T-cell (primary cell): ENCODE measurements at regions not wholly inside any gene's neighbourhood (a gene's known extent, or its start where the extent isn't known, plus 50 kb on each side); places are given as distances from the start of the nearest gene placed in this dataset.

Source experiments
- ATAC-seq, 4 experiments: fragments of 200-7000 bp in 3 of 4; fragments of 150-1000 bp in 1 of 4; cut with Tn5 transposase; replicated peaks in 1 of 4; 1 replicate in 3 of 4; 2 replicates in 1 of 4; pipeline ENCODE4 v1.10.0; 2021; ENCODE audit warnings: moderate library complexity in 3 of 4, mild to moderate bottlenecking in 2 of 4, moderate number of reproducible peaks in 1 of 4
- CTCF ChIA-PET, 2 donors: fragments of 300-600 bp; sonication (Branson Sonifier 250); formaldehyde crosslinking; loops; one replicate each; lab custom pipeline; 2022; ENCODE audit warnings: antibody characterized with exemption in 2 of 2; lab: Charles Lee
- POLR2A ChIA-PET, 2 donors: fragments of 300-600 bp; sonication (Branson Sonifier 250); formaldehyde crosslinking; loops; one replicate each; lab custom pipeline; 2022; ENCODE audit warnings: antibody characterized with exemption in 2 of 2; lab: Charles Lee
- DNase-seq, 35 experiments: peaks; one replicate each; pipeline versions ENCODE4 v3.0.0 to v3.0.0-alpha.2; 2013 to 2023
- H3K27ac ChIP-seq: one replicate; pipeline ENCODE4 v1.5.1; 2013; ENCODE audit warnings: low read length
- H3K27me3 ChIP-seq, 2 experiments: replicated peaks in 1 of 2; 1 replicate in 1 of 2; 2 replicates in 1 of 2; pipeline versions ENCODE4 v1.6.1 to v1.7.0; 2013; ENCODE audit warnings: low read length in 1 of 2, mixed read lengths in 1 of 2; ENCODE audit not compliant: control insufficient read depth in 2 of 2, insufficient read depth in 2 of 2; ENCODE audit errors: extremely low read depth in 1 of 2
- H3K36me3 ChIP-seq, 2 donors: 1 replicate in 1 of 2; 2 replicates in 1 of 2; pipeline versions ENCODE4 v1.6.1 to v1.7.0; 2013; ENCODE audit warnings: low read length in 1 of 2; ENCODE audit not compliant: control insufficient read depth in 2 of 2, insufficient read depth in 1 of 2; ENCODE audit errors: extremely low read depth in 1 of 2
- H3K4me1 ChIP-seq, 2 experiments: 1 replicate in 1 of 2; 2 replicates in 1 of 2; pipeline versions ENCODE4 v1.6.1 to v1.7.0; 2013; ENCODE audit warnings: low read length in 2 of 2, mixed read lengths in 1 of 2; ENCODE audit not compliant: insufficient read depth in 2 of 2, control insufficient read depth in 1 of 2; ENCODE audit errors: extremely low read depth in 1 of 2
- H3K4me3 ChIP-seq, 2 donors: 1 replicate in 1 of 2; 2 replicates in 1 of 2; pipeline versions ENCODE4 v1.5.1 to v1.7.0; 2013; ENCODE audit warnings: mild to moderate bottlenecking in 2 of 2, low read length in 1 of 2, moderate library complexity in 1 of 2; ENCODE audit not compliant: control insufficient read depth in 1 of 2; ENCODE audit errors: extremely low read depth in 1 of 2
- H3K9me3 ChIP-seq: 2 replicates; pipeline ENCODE4 v1.7.0; 2013
- H3K27ac Mint-ChIP-seq, 2 donors: one replicate each; pipeline ENCODE4 v1.8.0; 2020 to 2021; ENCODE audit warnings: mild to moderate bottlenecking in 2 of 2, mixed read lengths in 2 of 2
- H3K27me3 Mint-ChIP-seq, 2 donors: one replicate each; pipeline ENCODE4 v1.8.0; 2021 to 2022; ENCODE audit warnings: mixed read lengths in 2 of 2
- H3K36me3 Mint-ChIP-seq: one replicate; pipeline ENCODE4 v1.8.0; 2021; ENCODE audit warnings: mixed read lengths
- H3K4me1 Mint-ChIP-seq, 3 donors: one replicate each; pipeline ENCODE4 v1.8.0; 2020 to 2022; ENCODE audit warnings: mixed read lengths in 3 of 3, mild to moderate bottlenecking in 1 of 3
- H3K4me3 Mint-ChIP-seq, 3 donors: one replicate each; pipeline ENCODE4 v1.8.0; 2020 to 2022; ENCODE audit warnings: mild to moderate bottlenecking in 3 of 3, mixed read lengths in 3 of 3, moderate library complexity in 3 of 3
- H3K9me3 Mint-ChIP-seq, 3 donors: one replicate each; pipeline ENCODE4 v1.8.0; 2020 to 2022; ENCODE audit warnings: mixed read lengths in 3 of 3
- WGBS: methylation state at CpG from one replicate; pipeline ENCODE4 v1.1.5; 2013; ENCODE audit warnings: missing lambda C conversion rate; ENCODE audit not compliant: insufficient coverage; 5-methylcytosine and 5-hydroxymethylcytosine counted together

DNA sequence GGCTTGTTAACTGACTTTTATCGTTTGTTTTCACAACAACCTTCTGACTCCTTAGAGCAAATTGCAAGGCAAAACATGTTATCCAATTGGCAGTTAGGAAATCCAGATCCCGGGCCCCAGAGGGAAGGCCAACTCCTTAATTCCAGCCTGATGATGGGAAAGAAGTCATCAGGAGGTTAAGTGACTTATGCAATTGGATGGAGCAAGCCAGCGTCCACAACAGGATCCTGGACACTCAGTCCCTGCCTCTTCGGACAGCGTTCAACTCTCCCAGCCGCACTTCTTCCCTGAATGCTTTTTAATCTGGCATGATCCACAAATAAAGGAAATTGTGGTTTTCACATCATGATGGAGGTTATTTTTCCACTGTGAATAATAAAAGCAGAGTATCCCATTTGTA, 310.1 kb downstream of the RAB28 start:
- WGBS, result 93% methylated on average over 2 of the region's 6 CpGs
- no peak overlapping the region for H3K4me3 Mint-ChIP-seq
- Histone ChIP-seq H3K27me3 (no peaks in the 10 kb centered on the region), H3K27ac (no peak overlapping the region), H3K4me1 (no peaks in the 10 kb centered on the region), H3K9me3 (no peaks in the 10 kb centered on the region), H3K4me3 (no peak overlapping the region), H3K36me3 (no peaks in the 10 kb centered on the region)
- H3K36me3 Mint-ChIP-seq, result no peaks in the 10 kb centered on the region
- no peaks in the 10 kb centered on the region for H3K27me3 Mint-ChIP-seq
- no peaks in the 10 kb centered on the region for H3K4me1 Mint-ChIP-seq
- no peak for ATAC-seq
- POLR2A ChIA-PET, result no interaction called here
- CTCF ChIA-PET, result no interaction called here
- DNase-seq, result no peak
- no peak overlapping the region for H3K27ac Mint-ChIP-seq
- H3K9me3 Mint-ChIP-seq, result no peaks in the 10 kb centered on the region

DNA sequence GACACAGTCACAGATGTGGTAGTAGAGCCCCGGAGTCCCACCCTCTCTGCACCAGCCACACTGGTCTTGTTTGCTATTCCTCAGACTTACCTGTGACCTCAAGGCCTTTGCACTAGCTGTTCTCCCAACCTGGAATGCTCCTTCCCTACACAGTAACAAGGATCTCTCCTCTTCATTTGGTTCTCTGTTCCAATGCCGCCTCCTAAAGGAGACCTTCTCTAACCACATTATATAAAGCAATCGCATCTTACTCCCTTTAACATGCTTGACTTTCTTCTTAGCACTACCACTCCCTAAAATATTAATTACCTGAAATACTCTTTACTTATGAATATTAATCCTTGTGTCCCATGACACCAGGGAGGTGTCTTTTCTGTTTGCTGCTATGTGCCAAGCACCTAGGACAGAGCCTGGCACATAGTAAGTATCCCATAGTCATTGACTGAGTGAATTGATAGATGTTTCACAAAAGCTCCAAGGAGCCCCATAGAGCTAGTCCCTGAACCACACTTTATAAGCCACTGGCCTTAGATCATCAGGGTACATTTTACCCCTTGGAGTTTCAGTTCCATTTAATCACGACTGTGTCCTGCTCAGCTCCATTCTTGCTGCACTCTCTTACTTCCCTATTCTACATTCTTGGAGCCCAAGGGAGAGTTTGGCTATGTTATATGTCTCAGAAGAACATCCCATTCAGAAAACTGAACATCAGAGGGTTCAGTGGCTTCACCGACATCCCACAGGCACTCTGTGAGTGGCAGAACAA, 312.7 kb downstream of the RAB28 start:
- POLR2A ChIA-PET, result no interaction called here
- 93% methylated on average over 3 of the region's 5 CpGs for whole genome bisulfite sequencing
- Histone ChIP-seq H3K9me3 (no peaks in the 10 kb centered on the region), H3K4me1 (no peaks in the 10 kb centered on the region), H3K36me3 (no peaks in the 10 kb centered on the region), H3K27me3 (no peaks in the 10 kb centered on the region), H3K27ac (no peak overlapping the region), H3K4me3 (no peak overlapping the region)
- Mint-ChIP-seq H3K4me1 (no peaks in the 10 kb centered on the region), H3K27me3 (no peaks in the 10 kb centered on the region), H3K27ac (no peak overlapping the region), H3K36me3 (no peaks in the 10 kb centered on the region), H3K4me3 (no peak overlapping the region), H3K9me3 (no peaks in the 10 kb centered on the region)
- no peak for ATAC-seq
- no peak for DNase-seq
- CTCF ChIA-PET, result no interaction called here

DNA sequence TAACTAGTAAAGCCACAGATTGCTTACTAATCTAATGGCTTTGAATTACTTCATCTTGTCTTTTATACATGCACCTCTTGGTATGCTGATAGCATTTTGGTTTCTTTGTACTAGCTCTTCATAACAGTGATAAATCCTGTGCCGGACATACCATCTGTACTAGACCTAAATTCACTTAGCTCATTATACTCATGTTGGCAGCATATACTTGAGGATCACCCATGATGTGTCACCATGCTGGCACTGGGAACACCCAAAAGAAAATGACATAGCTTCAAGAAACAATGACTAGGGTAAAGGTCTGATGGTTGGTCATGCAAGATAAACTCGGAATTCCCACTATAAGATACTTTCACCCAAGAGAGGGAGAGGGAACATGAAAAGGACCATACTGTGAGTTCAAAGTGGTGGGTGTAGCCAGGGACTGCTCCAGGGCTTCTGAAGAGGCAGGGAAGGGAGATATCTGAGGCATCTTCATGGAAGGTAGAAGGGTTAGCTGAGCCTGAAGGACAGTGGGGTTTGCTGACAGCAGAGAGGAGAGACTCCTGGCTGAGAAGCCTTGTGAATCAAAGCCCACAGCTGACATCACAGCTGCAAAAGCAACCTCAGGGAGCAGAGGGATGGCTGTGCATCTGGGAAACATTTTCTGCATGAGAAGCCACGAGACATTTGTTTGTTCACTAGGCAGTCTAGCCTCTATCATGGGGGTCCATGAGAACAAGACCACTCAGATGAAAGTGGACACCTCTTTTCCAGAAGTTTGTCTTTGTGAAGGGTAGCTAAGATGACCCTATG, 314.2 kb downstream of the RAB28 start:
- Mint-ChIP-seq H3K9me3 (no peaks in the 10 kb centered on the region), H3K4me3 (no peak overlapping the region), H3K27me3 (no peaks in the 10 kb centered on the region), H3K27ac (no peak overlapping the region), H3K36me3 (no peaks in the 10 kb centered on the region), H3K4me1 (no peaks in the 10 kb centered on the region)
- Histone ChIP-seq H3K27me3 (no peaks in the 10 kb centered on the region), H3K9me3 (no peaks in the 10 kb centered on the region), H3K4me1 (no peaks in the 10 kb centered on the region), H3K4me3 (no peak overlapping the region), H3K27ac (no peak overlapping the region), H3K36me3 (no peaks in the 10 kb centered on the region)
- ATAC-seq (no peak), DNase-seq (no peak)
- WGBS, result 20% methylated on average over 1 of the region's 3 CpGs
- POLR2A ChIA-PET, result no interaction called here
- CTCF ChIA-PET, result no interaction called here

DNA sequence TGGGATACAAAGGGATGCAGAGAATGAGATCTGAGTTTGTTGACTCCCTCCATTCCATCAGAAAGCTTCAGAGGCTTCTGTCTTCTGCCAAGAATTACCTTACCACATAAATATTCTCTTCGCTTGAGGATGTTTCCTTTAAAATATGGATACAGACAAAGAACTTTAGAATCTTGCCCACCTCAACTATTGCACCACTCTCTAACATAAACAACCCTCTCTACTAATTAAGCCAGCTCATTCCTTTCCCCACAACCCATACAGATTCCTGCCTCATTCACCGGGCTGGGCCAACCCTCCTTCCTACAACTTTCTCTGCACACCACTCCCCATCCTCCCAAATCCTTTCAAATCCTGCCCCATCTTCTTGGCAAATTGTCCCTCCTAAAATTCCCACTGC, 315.8 kb downstream of the RAB28 start:
- no peaks in the 10 kb centered on the region for H3K27me3 Mint-ChIP-seq
- Histone ChIP-seq H3K4me1 (no peaks in the 10 kb centered on the region), H3K27ac (no peak overlapping the region), H3K27me3 (no peaks in the 10 kb centered on the region), H3K9me3 (no peaks in the 10 kb centered on the region), H3K4me3 (no peak overlapping the region), H3K36me3 (no peaks in the 10 kb centered on the region)
- H3K4me3 Mint-ChIP-seq, result no peak overlapping the region
- WGBS, result 86% methylated on average over 2 of the region's 2 CpGs
- CTCF ChIA-PET, result no interaction called here
- no peaks in the 10 kb centered on the region for H3K36me3 Mint-ChIP-seq
- DNase-seq, result no peak
- ATAC-seq, result no peak
- H3K4me1 Mint-ChIP-seq, result no peaks in the 10 kb centered on the region
- H3K27ac Mint-ChIP-seq, result no peak overlapping the region
- POLR2A ChIA-PET, result no interaction called here
- H3K9me3 Mint-ChIP-seq, result no peaks in the 10 kb centered on the region

DNA sequence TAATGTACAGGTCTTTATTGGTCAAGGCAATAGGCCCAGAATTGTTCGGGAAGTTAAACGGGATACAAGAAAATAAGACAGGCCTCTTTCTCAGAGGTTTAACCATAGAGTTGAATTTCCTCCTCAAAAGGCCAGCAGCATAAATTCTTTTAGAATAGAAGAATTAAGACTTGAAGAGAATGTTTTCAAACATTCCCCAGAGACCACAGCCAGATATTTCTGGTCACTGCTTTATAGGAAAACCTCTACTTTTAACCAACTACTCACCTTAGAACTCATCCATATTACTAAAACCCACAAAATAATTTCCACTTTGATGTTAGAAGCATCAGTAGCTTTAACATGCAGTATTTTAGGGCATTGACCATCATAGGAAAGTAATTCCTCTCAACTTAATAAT, 317.9 kb downstream of the RAB28 start:
- H3K27ac Mint-ChIP-seq, result no peak overlapping the region
- Histone ChIP-seq H3K4me1 (no peaks in the 10 kb centered on the region), H3K27me3 (no peaks in the 10 kb centered on the region), H3K36me3 (no peaks in the 10 kb centered on the region), H3K27ac (no peak overlapping the region), H3K4me3 (no peak overlapping the region), H3K9me3 (no peaks in the 10 kb centered on the region)
- ChIA-PET POLR2A (no interaction called here), CTCF (no interaction called here)
- H3K27me3 Mint-ChIP-seq, result no peaks in the 10 kb centered on the region
- no CpG with 5 or more reads among the region's 2 CpGs for WGBS
- H3K36me3 Mint-ChIP-seq, result no peaks in the 10 kb centered on the region
- ATAC-seq, result no peak
- H3K4me1 Mint-ChIP-seq, result no peaks in the 10 kb centered on the region
- no peaks in the 10 kb centered on the region for H3K9me3 Mint-ChIP-seq
- no peak overlapping the region for H3K4me3 Mint-ChIP-seq
- no peak for DNase-seq

DNA sequence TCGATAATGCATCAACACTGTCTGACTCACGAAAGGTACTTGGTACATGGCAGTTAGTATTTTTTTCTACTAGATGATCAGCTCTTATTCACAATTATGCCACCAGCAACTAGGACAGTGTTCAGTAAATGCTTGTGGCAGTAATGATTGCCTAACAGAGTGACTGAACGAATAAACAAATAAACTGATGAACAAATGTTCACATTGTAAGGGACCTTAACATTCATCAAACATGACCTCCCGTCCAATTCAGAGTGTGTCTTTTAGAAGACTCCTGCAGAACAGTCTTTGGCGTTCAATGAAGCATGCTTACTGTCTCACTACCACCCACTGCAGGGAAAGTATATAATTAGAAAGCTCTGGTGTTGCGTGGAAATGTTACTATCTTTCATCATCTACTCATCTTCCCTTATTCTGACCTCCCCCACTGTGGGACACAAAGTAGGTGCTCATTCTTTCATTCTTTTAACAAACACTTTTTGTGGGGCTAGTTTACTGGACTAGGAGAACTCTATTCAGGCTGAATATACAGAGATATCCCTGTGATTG, 319.3 kb downstream of the RAB28 start:
- Histone ChIP-seq H3K4me1 (no peaks in the 10 kb centered on the region), H3K27ac (no peak overlapping the region), H3K36me3 (no peaks in the 10 kb centered on the region), H3K27me3 (no peaks in the 10 kb centered on the region), H3K9me3 (no peaks in the 10 kb centered on the region), H3K4me3 (no peak overlapping the region)
- DNase-seq (no peak), ATAC-seq (no peak)
- ChIA-PET POLR2A (no interaction called here), CTCF (no interaction called here)
- 100% methylated on average over 1 of the region's 6 CpGs for WGBS
- Mint-ChIP-seq H3K4me1 (no peaks in the 10 kb centered on the region), H3K27me3 (no peaks in the 10 kb centered on the region), H3K36me3 (no peaks in the 10 kb centered on the region), H3K27ac (no peak overlapping the region), H3K9me3 (no peaks in the 10 kb centered on the region), H3K4me3 (no peak overlapping the region)
